Astrocyte (in vitro differentiated cells and primary cell): ENCODE measurements at regions not wholly inside any gene's neighbourhood (a gene's known extent, or its start where the extent isn't known, plus 50 kb on each side); places are given as distances from the start of the nearest gene placed in this dataset.

Experiments used
- CTCF ChIP-seq: IDR thresholded peaks from 2 replicates; pipeline ENCODE4 v1.5.1; 2011; ENCODE audit warnings: low read depth, mild to moderate bottlenecking, inconsistent platforms, low read length, moderate library complexity; ENCODE audit not compliant: insufficient read depth
- EZH2 ChIP-seq: IDR thresholded peaks from 2 replicates; pipeline ENCODE4 v1.6.1; 2012; ENCODE audit warnings: mild to moderate bottlenecking, low read length, inconsistent platforms; ENCODE audit not compliant: insufficient read depth

DNA sequence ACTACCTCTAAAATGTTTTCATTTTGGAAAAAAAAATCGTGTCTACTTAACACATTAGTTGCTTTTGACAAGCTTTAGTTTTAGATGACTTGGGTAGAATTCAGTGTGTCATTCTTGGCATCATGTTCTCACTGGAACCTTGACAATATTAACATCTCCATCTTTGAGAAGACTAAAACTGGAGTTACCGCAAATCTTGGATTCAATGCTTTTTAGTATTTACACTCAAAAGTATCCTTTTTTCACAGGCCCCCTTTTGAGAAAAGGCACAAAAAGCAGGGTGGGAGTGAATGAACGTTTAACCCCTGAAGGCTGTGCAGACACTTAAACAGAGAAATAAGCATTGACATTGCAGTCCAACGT lies 549.1 kb downstream of the CSNK1G3 start:
- TF ChIP-seq CTCF (no peak), EZH2 (no peak)
